Embryonic facial prominence (tissue), 1 donor: ENCODE measurements at regions not wholly inside any gene's neighbourhood (a gene's known extent, or its start where the extent isn't known, plus 50 kb on each side); places are given as distances from the start of the nearest gene placed in this dataset.
"Not testable (repeated sequence)": the region's sequence is repeated elsewhere in the genome, so short reads cannot be mapped to it uniquely, and the experiment has no call there.

ENCODE experiments used
- DNase-seq: peaks from one replicate; pipeline ENCODE4 v3.0.0-alpha.2; 2016; ENCODE audit errors: extremely low spot score

- DNase-seq = not testable (repeated sequence)
Measured at GRCh38 chr11:33971530-33971929, 79.7 kb upstream of the LMO2 start.

- DNase-seq = no peak
Measured at GRCh38 chr11:33970984-33971466, 79.1 kb upstream of the LMO2 start.

GRCh38 chr11:33967451-33967850 lies 75.6 kb upstream of the LMO2 start:
- no peak for DNase-seq

GRCh38 chr11:33965032-33965431 lies 73.2 kb upstream of the LMO2 start:
- DNase-seq = no peak

- DNase-seq = no peak
Measured at GRCh38 chr11:33959855-33960400, 68.1 kb upstream of the LMO2 start.

GRCh38 chr11:33957304-33957917 lies 65.5 kb upstream of the LMO2 start:
- no peak for DNase-seq

GRCh38 chr11:33956611-33957010 lies 64.7 kb upstream of the LMO2 start:
- DNase-seq = no peak

- no peak for DNase-seq
Measured at GRCh38 chr11:33953289-33953688, 61.4 kb upstream of the LMO2 start.

- DNase-seq = no peak
Measured at GRCh38 chr11:33952805-33953204, 60.9 kb upstream of the LMO2 start.

- DNase-seq = no peak
Measured at GRCh38 chr11:33949252-33949913, 57.5 kb upstream of the LMO2 start.

- DNase-seq = no peak
Measured at GRCh38 chr11:33948494-33948893, 56.6 kb upstream of the LMO2 start.

GRCh38 chr11:33947918-33948317 lies 56.0 kb upstream of the LMO2 start:
- DNase-seq = not testable (repeated sequence)

- no peak for DNase-seq
Measured at GRCh38 chr11:33946930-33947329, 55.1 kb upstream of the LMO2 start.

GRCh38 chr11:33945481-33946268 lies 53.8 kb upstream of the LMO2 start:
- no peak for DNase-seq

- no peak for DNase-seq
Measured at GRCh38 chr11:33944693-33945424, 53.0 kb upstream of the LMO2 start.

GRCh38 chr11:33944345-33944692 lies 52.4 kb upstream of the LMO2 start:
- no peak for DNase-seq

- DNase-seq = no peak
Measured at GRCh38 chr11:33942954-33943353, 51.1 kb upstream of the LMO2 start.

GRCh38 chr11:33941637-33942160 lies 49.8 kb upstream of the LMO2 start:
- DNase-seq = no peak
